GM23248 (cell line): ENCODE measurements at regions not wholly inside any gene's neighbourhood (a gene's known extent, or its start where the extent isn't known, plus 50 kb on each side); places are given as distances from the start of the nearest gene placed in this dataset.

Source experiments
- DNase-seq: peaks from one replicate; pipeline ENCODE4 v3.0.0-alpha.2; 2015
- H2AFZ ChIP-seq: fragments of 200-600 bp; sonication (generic); 2 replicates; pipeline ENCODE4 v1.6.1; 2016; ENCODE audit warnings: antibody characterized with exemption
- H3F3A ChIP-seq: fragments of 200-600 bp; sonication (generic); 2 replicates; pipeline ENCODE4 v1.6.1; 2016; ENCODE audit warnings: mild to moderate bottlenecking, antibody characterized with exemption, mixed run types; ENCODE audit not compliant: insufficient read depth
- H3K27ac ChIP-seq: fragments of 200-600 bp; sonication (generic); 2 replicates; pipeline ENCODE4 v1.5.1; 2016; ENCODE audit warnings: mild to moderate bottlenecking
- H3K27me3 ChIP-seq: fragments of 200-600 bp; sonication (generic); replicated peaks from 2 replicates; pipeline ENCODE4 v1.6.1; 2016; ENCODE audit warnings: mild to moderate bottlenecking; ENCODE audit not compliant: insufficient read depth
- H3K36me3 ChIP-seq: fragments of 200-600 bp; sonication (generic); 2 replicates; pipeline ENCODE4 v1.6.1; 2016; ENCODE audit warnings: low read depth, mild to moderate bottlenecking
- H3K4me1 ChIP-seq: fragments of 200-600 bp; sonication (generic); 2 replicates; pipeline ENCODE4 v1.6.1; 2016; ENCODE audit warnings: mild to moderate bottlenecking; ENCODE audit not compliant: insufficient read depth
- H3K4me2 ChIP-seq: fragments of 200-600 bp; sonication (generic); one replicate; pipeline ENCODE4 v1.6.1; 2016; ENCODE audit warnings: mild to moderate bottlenecking; ENCODE audit not compliant: unreplicated experiment
- H3K4me3 ChIP-seq: fragments of 200-600 bp; sonication (generic); 2 replicates; pipeline ENCODE4 v1.5.1; 2016; ENCODE audit warnings: mild to moderate bottlenecking
- H3K79me2 ChIP-seq: fragments of 200-600 bp; sonication (generic); 2 replicates; pipeline ENCODE4 v1.6.1; 2016; ENCODE audit warnings: mild to moderate bottlenecking; ENCODE audit not compliant: insufficient read depth
- H3K9ac ChIP-seq: fragments of 200-600 bp; sonication (generic); 2 replicates; pipeline ENCODE4 v1.6.1; 2016; ENCODE audit warnings: mild to moderate bottlenecking
- H3K9me2 ChIP-seq: fragments of 200-600 bp; sonication (generic); 2 replicates; pipeline ENCODE4 v1.6.1; 2016; ENCODE audit warnings: mixed run types, mild to moderate bottlenecking, moderate library complexity; ENCODE audit not compliant: insufficient read depth
- H3K9me3 ChIP-seq: fragments of 200-600 bp; sonication (generic); one replicate; pipeline ENCODE4 v1.6.1; 2017; ENCODE audit warnings: low read depth
- H4K20me1 ChIP-seq: fragments of 200-600 bp; sonication (generic); 2 replicates; pipeline ENCODE4 v1.6.0; 2016; ENCODE audit not compliant: insufficient read depth
- EZH2 ChIP-seq: fragments of 200-600 bp; sonication (generic); IDR thresholded peaks from 2 replicates; pipeline ENCODE4 v1.6.1; 2018; ENCODE audit warnings: antibody characterized with exemption, mild to moderate bottlenecking; ENCODE audit not compliant: insufficient read depth, poor library complexity, severe bottlenecking
- EZH2phosphoT487 ChIP-seq: fragments of 200-600 bp; sonication (generic); IDR thresholded peaks from 2 replicates; pipeline ENCODE4 v1.6.1; 2018; ENCODE audit warnings: antibody characterized with exemption, moderate library complexity, mild to moderate bottlenecking, low read depth; ENCODE audit not compliant: insufficient read depth
- WGBS, 2 experiments: methylation state at CpG; one replicate each; pipeline ENCODE4 v1.1.6; 2015 to 2017; ENCODE audit warnings: low lambda C conversion rate in 2 of 2, low coverage in 1 of 2; ENCODE audit errors: missing lambda C conversion rate in 2 of 2; 5-methylcytosine and 5-hydroxymethylcytosine counted together
- in situ Hi-C: fragments of 300-500 bp; cut with MboI; formaldehyde crosslinking; loops from 2 replicates; pipeline ENCODE4 v1.15.0; 2020

- TF ChIP-seq EZH2 (no peak), EZH2phosphoT487 (no peak)
- Histone ChIP-seq H3K9ac (no peak overlapping the region), H3K36me3 (no peaks in the 10 kb centered on the region), H3K79me2 (no peaks in the 10 kb centered on the region), H3K9me3 (no peaks in the 10 kb centered on the region), H3K4me2 (no peak overlapping the region), H3K27ac (peak overlapping the region; percentile 95), H3F3A (peaks cover 49% of the 10 kb centered on the region), H3K4me3 (no peak overlapping the region), H3K9me2 (no peaks in the 10 kb centered on the region), H3K4me1 (peaks cover 46% of the 10 kb centered on the region), H4K20me1 (no peaks in the 10 kb centered on the region), H2AFZ (no peak overlapping the region), H3K27me3 (no peaks in the 10 kb centered on the region)
- in situ Hi-C loops, result no loop called here
- WGBS, 2 experiments, result 95% methylated on average over 7 of the region's 7 CpGs
- DNase-seq, result no peak
Observed at GRCh38 chr2:195535911-195536522, 121.0 kb upstream of the SLC39A10 start.

DNA sequence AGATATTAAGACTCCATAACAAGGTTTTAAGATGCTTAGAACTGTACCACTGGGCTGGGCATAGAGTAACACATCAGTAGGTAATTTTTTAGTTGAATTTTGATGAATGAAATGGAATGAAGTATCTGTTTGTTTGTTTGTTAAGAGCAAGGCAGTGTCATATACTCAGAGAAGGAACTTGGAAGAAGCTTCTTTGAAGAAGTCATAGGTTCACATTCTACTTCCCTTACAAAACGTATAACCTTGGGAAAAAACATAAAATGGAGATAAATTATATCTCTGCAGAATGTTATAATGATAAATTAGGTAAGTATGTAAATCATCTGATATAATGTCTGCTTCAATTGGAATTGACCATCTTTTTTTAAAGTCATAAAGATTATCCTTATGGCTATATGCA lies 122.1 kb upstream of the SLC39A10 start:
- H3K27ac ChIP-seq, result peak overlapping the region; percentile 95
- H3F3A ChIP-seq, result peaks cover 50% of the 10 kb centered on the region
- H3K9me2 ChIP-seq, result no peaks in the 10 kb centered on the region
- DNase-seq, result peak; percentile 15
- in situ Hi-C loops, result no loop called here
- H3K4me2 ChIP-seq, result peak overlapping the region; percentile 83
- H3K79me2 ChIP-seq, result no peaks in the 10 kb centered on the region
- H2AFZ ChIP-seq, result peak overlapping the region; percentile 2; the same call in 1 of the 2 replicates
- H3K9me3 ChIP-seq, result no peaks in the 10 kb centered on the region
- no peaks in the 10 kb centered on the region for H4K20me1 ChIP-seq
- H3K27me3 ChIP-seq, result no peaks in the 10 kb centered on the region
- H3K36me3 ChIP-seq, result no peaks in the 10 kb centered on the region
- peak overlapping the region; percentile 90 for H3K9ac ChIP-seq
- H3K4me1 ChIP-seq, result peaks cover 47% of the 10 kb centered on the region
- WGBS, 2 experiments, result 44 to 57% methylated on average over 1 of the region's 1 CpG
- H3K4me3 ChIP-seq, result peak overlapping the region; percentile 79
- no peak for TF ChIP-seq EZH2phosphoT487
- TF ChIP-seq EZH2, result no peak

- H3K9me3 ChIP-seq, result no peaks in the 10 kb centered on the region
- H3K4me3 ChIP-seq, result peak overlapping the region; percentile 79
- peak overlapping the region; percentile 95 for H3K27ac ChIP-seq
- H3K4me1 ChIP-seq, result peaks cover 47% of the 10 kb centered on the region
- H3K9ac ChIP-seq, result peak overlapping the region; percentile 90
- in situ Hi-C loops, result no loop called here
- peak; percentile 99 for DNase-seq
- peaks cover 50% of the 10 kb centered on the region for H3F3A ChIP-seq
- H3K36me3 ChIP-seq, result no peaks in the 10 kb centered on the region
- no peaks in the 10 kb centered on the region for H4K20me1 ChIP-seq
- H2AFZ ChIP-seq, result peak overlapping the region; percentile 73
- no peaks in the 10 kb centered on the region for H3K79me2 ChIP-seq
- peak overlapping the region; percentile 83 for H3K4me2 ChIP-seq
- WGBS, 2 experiments, result 1% methylated on average over 8 of the region's 8 CpGs
- TF ChIP-seq EZH2phosphoT487 (no peak), EZH2 (no peak)
- H3K27me3 ChIP-seq, result no peaks in the 10 kb centered on the region
- H3K9me2 ChIP-seq, result no peaks in the 10 kb centered on the region
Observed at GRCh38 chr2:195533771-195534642, 123.0 kb upstream of the SLC39A10 start.

DNA sequence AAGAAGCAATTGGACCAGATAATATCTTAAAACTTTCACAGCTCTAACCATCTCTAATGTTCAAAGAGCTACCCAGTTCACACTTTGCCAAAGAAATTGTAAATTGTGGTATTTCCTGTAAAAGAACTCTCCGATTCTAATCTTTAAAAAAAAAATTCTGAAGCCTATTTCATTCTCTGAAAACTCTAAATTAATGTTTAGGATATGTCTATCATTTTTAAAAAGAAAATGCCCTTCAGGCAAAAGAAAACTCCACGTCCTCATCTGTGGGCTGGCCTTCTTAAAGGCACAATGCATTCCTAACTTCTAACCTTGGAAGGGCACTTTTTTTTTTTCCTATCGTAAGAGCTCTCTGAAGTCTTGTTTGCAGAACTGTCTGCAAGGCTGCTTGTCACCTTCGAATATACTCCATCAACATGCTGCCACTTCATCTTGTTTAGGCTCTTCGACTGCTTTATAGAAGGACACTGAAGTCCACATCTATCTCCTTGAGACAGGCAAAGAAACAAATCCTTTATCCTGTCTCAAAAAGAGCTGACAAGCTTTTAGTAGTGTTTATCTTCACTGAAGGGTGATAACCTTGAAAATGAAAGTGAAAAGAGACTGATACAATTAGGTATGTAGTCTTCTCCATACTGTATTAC lies 124.3 kb upstream of the SLC39A10 start:
- peak overlapping the region; percentile 90 for H3K9ac ChIP-seq

More for the DNA sequence above, 124.3 kb upstream of the SLC39A10 start:
- Histone ChIP-seq H3K27me3 (no peaks in the 10 kb centered on the region), H3K9me3 (no peaks in the 10 kb centered on the region), H3K4me3 (peak overlapping the region; percentile 79), H4K20me1 (no peaks in the 10 kb centered on the region), H2AFZ (peak overlapping the region; percentile 73), H3K27ac (peak overlapping the region; percentile 95), H3K36me3 (no peaks in the 10 kb centered on the region), H3F3A (peaks cover 50% of the 10 kb centered on the region), H3K79me2 (no peaks in the 10 kb centered on the region), H3K9me2 (no peaks in the 10 kb centered on the region), H3K4me2 (peak overlapping the region; percentile 83), H3K4me1 (peaks cover 47% of the 10 kb centered on the region)
- peak; percentile 75 for DNase-seq
- in situ Hi-C loops, result no loop called here
- TF ChIP-seq EZH2phosphoT487 (no peak), EZH2 (no peak)
- WGBS, 2 experiments, result 2 to 3% methylated on average over 5 of the region's 5 CpGs
